ENCODE measurements at regions not wholly inside any gene's neighbourhood (a gene's known extent, or its start where the extent isn't known, plus 50 kb on each side); places are given as distances from the start of the nearest gene placed in this dataset.

DNA sequence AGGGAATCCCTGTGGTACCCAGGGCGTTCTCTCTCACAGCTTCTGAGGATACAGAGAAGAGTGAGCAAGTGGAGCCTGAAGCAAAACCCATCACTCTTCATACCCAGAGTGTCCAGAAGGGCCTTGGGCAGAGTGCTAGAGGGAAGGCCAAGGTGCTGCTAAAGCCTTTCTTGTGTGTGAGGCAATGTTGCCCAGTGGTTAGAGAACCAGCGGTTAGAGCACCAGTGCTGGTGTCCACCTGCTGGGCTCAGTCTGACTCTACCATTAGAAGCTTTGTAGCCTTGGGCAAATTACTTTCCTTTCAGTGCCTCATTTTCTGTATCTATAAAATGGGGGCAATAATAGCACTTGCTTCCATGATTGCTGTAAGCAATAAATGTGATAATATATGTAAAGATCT, 210.5 kb upstream of the SKOR2 start:
- peaks cover 60% of the 10 kb centered on the region for H3K27me3 Mint-ChIP-seq (ENCODE audit: low read depth, unreplicated experiment)

DNA sequence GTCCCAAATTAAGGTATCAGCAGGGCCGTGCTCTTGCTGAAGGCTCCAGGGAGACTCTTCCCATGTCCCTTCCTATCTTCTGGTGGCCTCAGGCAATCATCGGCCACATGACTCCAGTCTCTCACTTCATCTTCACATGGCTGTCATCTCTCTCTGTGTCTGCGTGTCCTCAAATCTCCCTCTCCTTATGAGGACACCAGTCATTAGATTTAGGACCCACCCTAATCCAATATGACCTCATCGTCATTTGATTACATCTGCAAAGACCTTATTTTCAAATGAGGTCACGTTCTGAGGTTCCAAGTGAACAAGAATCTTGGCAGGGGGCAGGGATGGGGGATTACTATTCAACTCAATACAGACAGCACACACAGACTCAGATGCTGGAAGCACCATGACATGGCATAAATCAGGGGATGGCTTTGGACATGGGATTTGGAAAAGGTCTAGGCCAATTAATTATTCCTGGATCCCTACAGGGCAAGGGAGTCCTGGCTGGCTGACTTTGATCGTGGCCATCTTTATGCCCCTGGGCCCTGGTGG, 210.0 kb upstream of the SKOR2 start:
- no peak for DNase-seq (ENCODE audit: low read depth)
- TF ChIP-seq EZH2 (IDR thresholded peaks at IDR 0.05; ENCODE audit: insufficient read depth, low read length), result no peak
- TF ChIP-seq, protein P1, sequence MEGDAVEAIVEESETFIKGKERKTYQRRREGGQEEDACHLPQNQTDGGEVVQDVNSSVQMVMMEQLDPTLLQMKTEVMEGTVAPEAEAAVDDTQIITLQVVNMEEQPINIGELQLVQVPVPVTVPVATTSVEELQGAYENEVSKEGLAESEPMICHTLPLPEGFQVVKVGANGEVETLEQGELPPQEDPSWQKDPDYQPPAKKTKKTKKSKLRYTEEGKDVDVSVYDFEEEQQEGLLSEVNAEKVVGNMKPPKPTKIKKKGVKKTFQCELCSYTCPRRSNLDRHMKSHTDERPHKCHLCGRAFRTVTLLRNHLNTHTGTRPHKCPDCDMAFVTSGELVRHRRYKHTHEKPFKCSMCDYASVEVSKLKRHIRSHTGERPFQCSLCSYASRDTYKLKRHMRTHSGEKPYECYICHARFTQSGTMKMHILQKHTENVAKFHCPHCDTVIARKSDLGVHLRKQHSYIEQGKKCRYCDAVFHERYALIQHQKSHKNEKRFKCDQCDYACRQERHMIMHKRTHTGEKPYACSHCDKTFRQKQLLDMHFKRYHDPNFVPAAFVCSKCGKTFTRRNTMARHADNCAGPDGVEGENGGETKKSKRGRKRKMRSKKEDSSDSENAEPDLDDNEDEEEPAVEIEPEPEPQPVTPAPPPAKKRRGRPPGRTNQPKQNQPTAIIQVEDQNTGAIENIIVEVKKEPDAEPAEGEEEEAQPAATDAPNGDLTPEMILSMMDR (IDR thresholded peaks at IDR 0.05; ENCODE audit: insufficient read depth, low read depth, low read length), result no peak

More for the DNA sequence above, 210.5 kb upstream of the SKOR2 start:
- no peak overlapping the region for H3K27ac ChIP-seq (ENCODE audit: low read depth, low read length)
- TF ChIP-seq EZH2 (IDR thresholded peaks at IDR 0.05; ENCODE audit: insufficient read depth, low read length), result no peak
- TF ChIP-seq, protein P1 (IDR thresholded peaks at IDR 0.05; ENCODE audit: insufficient read depth, low read depth, low read length), result no peak
- no peaks in the 10 kb centered on the region for H3K4me1 ChIP-seq (ENCODE audit: insufficient read depth, low read length)
- Mint-ChIP-seq H3K4me3 (ENCODE audit: unreplicated experiment) (no peak overlapping the region), H3K27ac (ENCODE audit: unreplicated experiment) (no peak overlapping the region), H3K9me3 (ENCODE audit: unreplicated experiment) (no peaks in the 10 kb centered on the region), H3K4me1 (ENCODE audit: low read depth, unreplicated experiment) (no peaks in the 10 kb centered on the region), H3K36me3 (ENCODE audit: low read depth, unreplicated experiment) (no peaks in the 10 kb centered on the region)
- no peak overlapping the region for H3K9ac ChIP-seq (ENCODE audit: low read length)
- no peak overlapping the region for H2AFZ ChIP-seq (ENCODE audit: low read depth, low read length)
- peaks cover 5% of the 10 kb centered on the region for H3K9me3 ChIP-seq (ENCODE audit: insufficient read depth, low read depth, low read length)
- H3K36me3 ChIP-seq (ENCODE audit: insufficient read depth, low read length), result no peaks in the 10 kb centered on the region
- no peaks in the 10 kb centered on the region for H3K79me2 ChIP-seq (ENCODE audit: insufficient read depth, low read length)
- H3K4me2 ChIP-seq (ENCODE audit: low read length), result no peak overlapping the region
- no peaks in the 10 kb centered on the region for H3K27me3 ChIP-seq (ENCODE audit: insufficient read depth, low read length)
- H3K4me3 ChIP-seq (ENCODE audit: insufficient read depth, low read depth, low read length), result no peak overlapping the region
- FAIRE-seq (no peak), DNase-seq (ENCODE audit: low read depth) (no peak)
- H4K20me1 ChIP-seq (ENCODE audit: insufficient read depth, low read length), result no peaks in the 10 kb centered on the region

DNA sequence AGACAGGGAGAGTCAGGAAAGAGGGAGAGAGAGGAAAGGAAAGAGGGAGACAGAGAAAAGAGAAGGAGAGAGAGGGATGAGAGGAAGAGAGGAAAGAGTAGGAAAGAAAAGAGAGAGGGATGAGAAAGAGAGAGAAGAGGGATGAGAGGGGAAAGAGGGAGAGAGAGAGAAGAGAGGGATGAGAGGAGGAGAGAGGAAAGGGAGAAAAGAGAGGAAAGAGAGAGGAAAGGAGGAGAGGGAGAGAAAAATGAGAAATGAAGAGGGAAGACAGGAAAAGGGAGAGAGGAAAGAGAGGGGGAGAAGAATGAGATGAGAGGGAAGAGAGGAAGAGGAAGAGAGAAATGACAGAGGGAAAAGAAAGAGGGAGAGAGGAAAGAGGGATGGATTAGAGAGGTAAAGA, 207.0 kb upstream of the SKOR2 start:
- TF ChIP-seq, protein P1 (IDR thresholded peaks at IDR 0.05; ENCODE audit: insufficient read depth, low read depth, low read length), result no peak
- no peak for TF ChIP-seq EZH2 (IDR thresholded peaks at IDR 0.05; ENCODE audit: insufficient read depth, low read length)
- H3K27ac Mint-ChIP-seq (ENCODE audit: unreplicated experiment), result no peak overlapping the region
- H3K4me3 ChIP-seq (ENCODE audit: insufficient read depth, low read depth, low read length), result no peak overlapping the region
- H3K4me1 ChIP-seq (ENCODE audit: insufficient read depth, low read length), result no peaks in the 10 kb centered on the region
- FAIRE-seq, result no peak
- H3K4me2 ChIP-seq (ENCODE audit: low read length), result no peak overlapping the region
- no peaks in the 10 kb centered on the region for H3K79me2 ChIP-seq (ENCODE audit: insufficient read depth, low read length)
- H3K4me3 Mint-ChIP-seq (ENCODE audit: unreplicated experiment), result no peak overlapping the region
- H3K9me3 ChIP-seq (ENCODE audit: insufficient read depth, low read depth, low read length), result no peaks in the 10 kb centered on the region
- no peaks in the 10 kb centered on the region for H3K9me3 Mint-ChIP-seq (ENCODE audit: unreplicated experiment)
- H3K36me3 ChIP-seq (ENCODE audit: insufficient read depth, low read length), result no peaks in the 10 kb centered on the region
- no peaks in the 10 kb centered on the region for H4K20me1 ChIP-seq (ENCODE audit: insufficient read depth, low read length)
- DNase-seq (ENCODE audit: low read depth), result no peak
- no peaks in the 10 kb centered on the region for H3K36me3 Mint-ChIP-seq (ENCODE audit: low read depth, unreplicated experiment)
- peaks cover 59% of the 10 kb centered on the region for H3K27me3 Mint-ChIP-seq (ENCODE audit: low read depth, unreplicated experiment)
- no peak overlapping the region for H3K9ac ChIP-seq (ENCODE audit: low read length)
- H3K4me1 Mint-ChIP-seq (ENCODE audit: low read depth, unreplicated experiment), result no peaks in the 10 kb centered on the region
- no peak overlapping the region for H3K27ac ChIP-seq (ENCODE audit: low read depth, low read length)
- no peak overlapping the region for H2AFZ ChIP-seq (ENCODE audit: low read depth, low read length)
- no peaks in the 10 kb centered on the region for H3K27me3 ChIP-seq (ENCODE audit: insufficient read depth, low read length)

More for the DNA sequence above, 210.0 kb upstream of the SKOR2 start:
- no peaks in the 10 kb centered on the region for H3K4me1 ChIP-seq (ENCODE audit: insufficient read depth, low read length)
- FAIRE-seq, result no peak
- Mint-ChIP-seq H3K36me3 (ENCODE audit: low read depth, unreplicated experiment) (no peaks in the 10 kb centered on the region), H3K4me1 (ENCODE audit: low read depth, unreplicated experiment) (no peaks in the 10 kb centered on the region), H3K9me3 (ENCODE audit: unreplicated experiment) (no peaks in the 10 kb centered on the region), H3K27me3 (ENCODE audit: low read depth, unreplicated experiment) (peaks cover 65% of the 10 kb centered on the region), H3K4me3 (ENCODE audit: unreplicated experiment) (no peak overlapping the region), H3K27ac (ENCODE audit: unreplicated experiment) (no peak overlapping the region)
- no peak overlapping the region for H3K4me3 ChIP-seq (ENCODE audit: insufficient read depth, low read depth, low read length)
- peaks cover 5% of the 10 kb centered on the region for H3K9me3 ChIP-seq (ENCODE audit: insufficient read depth, low read depth, low read length)
- H3K27ac ChIP-seq (ENCODE audit: low read depth, low read length), result no peak overlapping the region
- no peaks in the 10 kb centered on the region for H3K36me3 ChIP-seq (ENCODE audit: insufficient read depth, low read length)
- H3K27me3 ChIP-seq (ENCODE audit: insufficient read depth, low read length), result no peaks in the 10 kb centered on the region
- H3K4me2 ChIP-seq (ENCODE audit: low read length), result no peak overlapping the region
- H3K79me2 ChIP-seq (ENCODE audit: insufficient read depth, low read length), result no peaks in the 10 kb centered on the region
- H3K9ac ChIP-seq (ENCODE audit: low read length), result no peak overlapping the region
- no peaks in the 10 kb centered on the region for H4K20me1 ChIP-seq (ENCODE audit: insufficient read depth, low read length)
- H2AFZ ChIP-seq (ENCODE audit: low read depth, low read length), result no peak overlapping the region

All from astrocyte (in vitro differentiated cells and primary cell).